Kidney capillary endothelial cell (primary cell): ENCODE measurements at regions not wholly inside any gene's neighbourhood (a gene's known extent, or its start where the extent isn't known, plus 50 kb on each side); places are given as distances from the start of the nearest gene placed in this dataset.

Experiments used
- DNase-seq: peaks from one replicate; pipeline ENCODE4 v3.0.0-alpha.2; 2018; ENCODE audit warnings: low spot score

- peak; percentile 61 for DNase-seq
These were observed 62.3 kb downstream of the UCHL1 start for GRCh38 chr4:41318839-41319530.

- DNase-seq = no peak
These were observed 62.8 kb downstream of the UCHL1 start for GRCh38 chr4:41319553-41319952.

- no peak for DNase-seq
These were observed 63.5 kb downstream of the UCHL1 start for GRCh38 chr4:41320278-41320677.

- no peak for DNase-seq
These were observed 64.1 kb downstream of the UCHL1 start for GRCh38 chr4:41320786-41321185.

GRCh38 chr4:41321216-41321945 lies 64.7 kb downstream of the UCHL1 start:
- DNase-seq = no peak

- no peak for DNase-seq
These were observed 65.9 kb downstream of the UCHL1 start for GRCh38 chr4:41322617-41323016.

- DNase-seq = no peak
These were observed 66.5 kb downstream of the UCHL1 start for GRCh38 chr4:41323179-41323578.

GRCh38 chr4:41323706-41324105 lies 67.0 kb downstream of the UCHL1 start:
- DNase-seq = no peak

- no peak for DNase-seq
These were observed 68.1 kb downstream of the UCHL1 start for GRCh38 chr4:41324861-41325260.

GRCh38 chr4:41325901-41326300 lies 69.2 kb downstream of the UCHL1 start:
- DNase-seq = no peak

- DNase-seq = no peak
These were observed 70.0 kb downstream of the UCHL1 start for GRCh38 chr4:41326776-41327175.

GRCh38 chr4:41327770-41328169 lies 71.0 kb downstream of the UCHL1 start:
- DNase-seq = no peak

GRCh38 chr4:41329361-41329760 lies 72.6 kb downstream of the UCHL1 start:
- no peak for DNase-seq

GRCh38 chr4:41331224-41331623 lies 74.5 kb downstream of the UCHL1 start:
- no peak for DNase-seq

- no peak for DNase-seq
These were observed 75.9 kb downstream of the UCHL1 start for GRCh38 chr4:41332510-41333054.

GRCh38 chr4:41334182-41334581 lies 77.5 kb downstream of the UCHL1 start:
- no peak for DNase-seq

GRCh38 chr4:41339812-41340809 lies 83.4 kb downstream of the UCHL1 start:
- DNase-seq = no peak

GRCh38 chr4:41346306-41347061 lies 89.8 kb downstream of the UCHL1 start:
- DNase-seq = no peak

GRCh38 chr4:41349021-41349420 lies 92.3 kb downstream of the UCHL1 start:
- no peak for DNase-seq

- DNase-seq = no peak
These were observed 102.1 kb downstream of the UCHL1 start for GRCh38 chr4:41358647-41359421.

- no peak for DNase-seq
These were observed 102.7 kb downstream of the UCHL1 start for GRCh38 chr4:41359422-41359775.
